HepG2 (cell line): ENCODE measurements at regions not wholly inside any gene's neighbourhood (a gene's known extent, or its start where the extent isn't known, plus 50 kb on each side); places are given as distances from the start of the nearest gene placed in this dataset.

Experiments used
- ATAC-seq: fragments of 200-7000 bp; cut with Tn5 transposase; 3 replicates; pipeline ENCODE4 v1.9.1; 2020; ENCODE audit warnings: mild to moderate bottlenecking, moderate library complexity
- BruUV-seq: library from RNA; stranded (reverse); fragments of 400-500 nt; replicated peaks from 2 replicates; lab custom pipeline; 2021; lab: Mats Ljungman, UMichigan
- CTCF ChIA-PET: fragments of 300-600 bp; formaldehyde crosslinking; extraction: SDS; loops from one replicate; lab custom pipeline; 2021; ENCODE audit warnings: low total read pairs, inconsistent platforms, low intra/inter-chr PET ratio; lab: Yijun Ruan, JAX
- POLR2A ChIA-PET: fragments of 350-600 bp; sonication (Branson Sonifier 250); formaldehyde crosslinking; loops from one replicate; lab custom pipeline; 2020; ENCODE audit warnings: antibody characterized with exemption, inconsistent platforms; lab: Yijun Ruan, JAX
- DNase-seq: peaks from one replicate; pipeline ENCODE4 v3.0.0-alpha.2; 2015; ENCODE audit warnings: low spot score
- FAIRE-seq: peaks from 3 replicates; lab custom pipeline; 2011; peaks lifted over from hg19 to GRCh38; lab: Jason Lieb, UNC
- H2AFZ ChIP-seq: one replicate; pipeline ENCODE4 v1.6.1; 2011; ENCODE audit warnings: low read length, inconsistent platforms
- H3K27ac ChIP-seq: fragments of 300-600 bp; 3 replicates; pipeline ENCODE4 v1.8.0; 2011; ENCODE audit warnings: mixed run types, mild to moderate bottlenecking, mixed read lengths, low read length, inconsistent platforms; ENCODE audit not compliant: insufficient read depth; ENCODE audit errors: extremely low read length
- H3K27me3 ChIP-seq, 2 experiments: fragments of 200-600 bp in 1 of 2; 2 replicates in 1 of 2; 3 replicates in 1 of 2; pipeline versions ENCODE4 v1.6.0 to v1.8.0; 2011; ENCODE audit warnings: low read length in 2 of 2, mild to moderate bottlenecking in 2 of 2, moderate library complexity in 2 of 2, inconsistent platforms in 1 of 2; ENCODE audit not compliant: insufficient read depth in 2 of 2, control insufficient read depth in 1 of 2
- H3K36me3 ChIP-seq, 2 experiments: fragments of 200-600 bp in 1 of 2; replicated peaks in 1 of 2; 2 replicates in 1 of 2; 3 replicates in 1 of 2; pipeline versions ENCODE4 v1.5.1 to v1.8.0; 2011; ENCODE audit warnings: low read length in 2 of 2, inconsistent platforms in 1 of 2; ENCODE audit not compliant: insufficient read depth in 2 of 2, control insufficient read depth in 1 of 2
- H3K4me1 ChIP-seq: 2 replicates; pipeline ENCODE4 v1.5.1; 2012; ENCODE audit warnings: low read length, inconsistent platforms; ENCODE audit not compliant: insufficient read depth
- H3K4me2 ChIP-seq: 2 replicates; pipeline ENCODE4 v1.6.0; 2011; ENCODE audit warnings: low read depth, low read length, inconsistent platforms
- H3K4me3 ChIP-seq, 3 experiments: fragments of 200-600 bp in 1 of 3; sonication (generic), shearing (Covaris generic) in 1 of 3; replicated peaks in 1 of 3; 2 replicates each; pipeline ENCODE4 v1.5.1; 2011 to 2016; ENCODE audit warnings: low read length in 3 of 3, inconsistent platforms in 2 of 3, low read depth in 2 of 3, mild to moderate bottlenecking in 2 of 3, control low read depth in 1 of 3, mixed read lengths in 1 of 3; ENCODE audit not compliant: insufficient read depth in 1 of 3
- H3K79me2 ChIP-seq: one replicate; pipeline ENCODE4 v1.6.1; 2011; ENCODE audit warnings: low read length, inconsistent platforms; ENCODE audit not compliant: insufficient read depth
- H3K9ac ChIP-seq: 2 replicates; pipeline ENCODE4 v1.6.0; 2011; ENCODE audit warnings: mild to moderate bottlenecking, low read depth, low read length, inconsistent platforms; ENCODE audit not compliant: insufficient read depth
- H3K9me3 ChIP-seq: 2 replicates; pipeline ENCODE4 v1.5.1; 2012; ENCODE audit warnings: mild to moderate bottlenecking, low read length
- H4K20me1 ChIP-seq: 2 replicates; pipeline ENCODE4 v1.6.0; 2011; ENCODE audit warnings: inconsistent platforms, mild to moderate bottlenecking, low read length, moderate library complexity; ENCODE audit not compliant: insufficient read depth
- AGO2 ChIP-seq: fragments of 200-400 bp; formaldehyde crosslinking; optimal IDR thresholded peaks from 2 replicates; pipeline ENCODE3; 2017; ENCODE audit warnings: mild to moderate bottlenecking, low read depth, low read length, moderate library complexity
- CHD4 ChIP-seq: fragments of 200-600 bp; sonication (generic); IDR thresholded peaks from 2 replicates; pipeline ENCODE4 v1.7.0; 2017; ENCODE audit warnings: mild to moderate bottlenecking, low read length, borderline replicate concordance
- FOXK2 ChIP-seq: fragments of 450-650 bp; IDR thresholded peaks from 2 replicates; pipeline ENCODE4 v1.6.1; 2016
- HNF4A ChIP-seq: sonication (generic); formaldehyde crosslinking; IDR thresholded peaks from 2 replicates; pipeline ENCODE4 v1.4.0; 2020; ENCODE audit warnings: missing genetic modification reagents
- KDM2A ChIP-seq: sonication (generic); formaldehyde crosslinking; IDR thresholded peaks from 2 replicates; pipeline ENCODE4 v1.4.0; 2020; ENCODE audit warnings: low read depth, missing genetic modification reagents, borderline replicate concordance
- MIER3 ChIP-seq: IDR thresholded peaks from 2 replicates; pipeline ENCODE4 v1.6.1; 2016; ENCODE audit warnings: missing compliant biosample characterization, borderline replicate concordance
- RAD21 ChIP-seq: fragments of 450-650 bp; formaldehyde crosslinking; IDR thresholded peaks from 2 replicates; pipeline ENCODE4 v1.5.0; 2020; ENCODE audit warnings: mild to moderate bottlenecking
- RFX5 ChIP-seq: IDR thresholded peaks from 2 replicates; pipeline ENCODE4 v1.6.1; 2011; ENCODE audit warnings: low read depth, low read length, improper control_type of control experiment
- SIX1 ChIP-seq: sonication (generic); formaldehyde crosslinking; IDR thresholded peaks from 2 replicates; pipeline ENCODE4 v1.4.0; 2020; ENCODE audit warnings: missing genetic modification reagents, borderline replicate concordance
- TMF1 ChIP-seq: sonication (generic); formaldehyde crosslinking; IDR thresholded peaks from 2 replicates; pipeline ENCODE4 v1.8.1; 2022; ENCODE audit warnings: low read depth, missing genetic modification reagents
- ZBTB49 ChIP-seq: sonication (generic); formaldehyde crosslinking; IDR thresholded peaks from 2 replicates; pipeline ENCODE4 v1.4.0; 2020; ENCODE audit warnings: missing genetic modification reagents, borderline replicate concordance
- ZNF33B ChIP-seq: sonication (generic); formaldehyde crosslinking; IDR thresholded peaks from 2 replicates; pipeline ENCODE4 v1.5.1; 2020; ENCODE audit warnings: mild to moderate bottlenecking, missing genetic modification reagents
- ZNF503 ChIP-seq: sonication (generic); formaldehyde crosslinking; IDR thresholded peaks from 2 replicates; pipeline ENCODE4 v1.4.0; 2020; ENCODE audit warnings: missing genetic modification reagents
- ZNF572 ChIP-seq: sonication (generic); formaldehyde crosslinking; IDR thresholded peaks from 2 replicates; pipeline ENCODE4 v1.5.1; 2020; ENCODE audit warnings: mild to moderate bottlenecking, missing genetic modification reagents
- ZNF614 ChIP-seq: IDR thresholded peaks from 2 replicates; pipeline ENCODE4 v1.6.1; 2018; ENCODE audit warnings: missing biosample characterization, missing genetic modification reagents, inconsistent platforms, borderline replicate concordance
- ZNF639 ChIP-seq: conservative IDR thresholded peaks from 2 replicates; pipeline ENCODE4 v1.6.1; 2018; ENCODE audit warnings: missing genetic modification reagents
- ZNF678 ChIP-seq: sonication (generic); formaldehyde crosslinking; IDR thresholded peaks from 2 replicates; pipeline ENCODE4 v1.4.0; 2020; ENCODE audit warnings: mild to moderate bottlenecking, missing genetic modification reagents
- ZNF713 ChIP-seq: sonication (generic); formaldehyde crosslinking; IDR thresholded peaks from 2 replicates; pipeline ENCODE4 v1.4.0; 2020; ENCODE audit warnings: mild to moderate bottlenecking, missing genetic modification reagents
- ZNF720 ChIP-seq: sonication (generic); formaldehyde crosslinking; IDR thresholded peaks from 2 replicates; pipeline ENCODE4 v1.4.0; 2020; ENCODE audit warnings: missing genetic modification reagents
- WGBS: methylation state at CpG from one replicate; pipeline ENCODE4 v1.1.6; 2017; ENCODE audit warnings: low lambda C conversion rate; 5-methylcytosine and 5-hydroxymethylcytosine counted together
- in situ Hi-C: cut with HindIII; loops from 2 replicates; pipeline ENCODE4 v1.10.0; 2017; ENCODE audit warnings: low pct_unique_long_range_greater_than_20kb; ENCODE audit not compliant: extremely low pct_ligation_motif_present
- intact Hi-C: fragments of 100-400 bp; cut with micrococcal nuclease; formaldehyde crosslinking; loops from one replicate; pipeline ENCODE4 v1.10.0; 2022; ENCODE audit not compliant: unreplicated experiment

- Histone ChIP-seq H3K9me3 (no peaks in the 10 kb centered on the region), H3K27me3 (no peaks in the 10 kb centered on the region), H3K4me2 (no peak overlapping the region), H3K79me2 (no peaks in the 10 kb centered on the region), H3K27ac (no peak overlapping the region), H3K4me3 (no peak overlapping the region), H2AFZ (no peak overlapping the region), H4K20me1 (no peaks in the 10 kb centered on the region), H3K4me1 (peaks cover 47% of the 10 kb centered on the region), H3K9ac (no peak overlapping the region), H3K36me3 (no peaks in the 10 kb centered on the region)
- ChIA-PET POLR2A (no interaction called here), CTCF (no interaction called here)
- no TSS peak for BruUV-seq
- in situ Hi-C loops = no loop called here
- intact Hi-C loops = no loop called here
- TF ChIP-seq ZNF713 (CRISPR knock-in tag) (no peak), ZNF678 (CRISPR knock-in tag) (no peak), AGO2 (no peak), RAD21 (CRISPR knock-in tag) (no peak), ZNF503 (CRISPR knock-in tag) (no peak), ZBTB49 (CRISPR knock-in tag) (no peak), ZNF720 (CRISPR knock-in tag) (no peak), TMF1 (CRISPR knock-in tag) (no peak), ZNF639 (CRISPR knock-in tag) (no peak), HNF4A (CRISPR knock-in tag) (no peak), ZNF614 (no peak), ZNF33B (CRISPR knock-in tag) (no peak), KDM2A (CRISPR knock-in tag) (no peak), MIER3 (no peak), RFX5 (no peak), FOXK2 (no peak), ZNF572 (CRISPR knock-in tag) (no peak), SIX1 (CRISPR knock-in tag) (no peak), CHD4 (no peak)
- 64% methylated on average over 3 of the region's 3 CpGs for WGBS
- DNase-seq (no peak), ATAC-seq (no peak), FAIRE-seq (no peak)
Measured at GRCh38 chr6:113679051-113679450, 178.1 kb upstream of the MARCKS start.
